ENCODE measurements at regions not wholly inside any gene's neighbourhood (a gene's known extent, or its start where the extent isn't known, plus 50 kb on each side); places are given as distances from the start of the nearest gene placed in this dataset.

DNA sequence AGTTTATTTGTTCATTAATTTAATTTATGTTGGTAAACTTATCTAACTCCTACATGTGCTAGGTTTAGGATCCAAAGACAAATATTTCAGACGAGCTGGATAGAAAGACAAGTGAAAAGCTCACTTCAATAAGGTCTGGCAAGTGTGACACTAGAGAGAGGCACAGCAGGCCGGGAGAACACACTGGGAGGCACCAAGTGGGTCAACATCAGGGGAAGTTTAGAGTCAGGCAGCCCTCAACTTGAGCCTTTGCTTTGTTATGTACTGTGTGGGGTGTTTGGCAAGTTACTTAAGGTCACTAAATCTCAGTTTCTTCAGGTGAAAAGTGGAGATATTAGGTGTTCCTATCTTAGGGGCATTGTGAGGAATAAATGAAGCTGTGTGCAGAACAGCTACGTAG is 214.4 kb downstream of the PCSK1 start:
- TF ChIP-seq EZH2 (IDR thresholded peaks at IDR 0.05; ENCODE audit: low read depth) = no peak
- no peak for TF ChIP-seq CTCF (conservative IDR thresholded peaks at IDR 0.05)
